H7 (cell line): ENCODE measurements at regions not wholly inside any gene's neighbourhood (a gene's known extent, or its start where the extent isn't known, plus 50 kb on each side); places are given as distances from the start of the nearest gene placed in this dataset.

Experiments used
- DNase-seq: peaks from one replicate; pipeline ENCODE4 v3.0.0; 2012
- H3K27me3 ChIP-seq: 2 replicates; pipeline ENCODE4 v1.6.0; 2011; ENCODE audit warnings: mild to moderate bottlenecking, low read length; ENCODE audit not compliant: control insufficient read depth, insufficient read depth
- H3K36me3 ChIP-seq: replicated peaks from 2 replicates; pipeline ENCODE4 v1.5.1; 2011; ENCODE audit warnings: low read length; ENCODE audit not compliant: control insufficient read depth, insufficient read depth
- H3K4me3 ChIP-seq: 2 replicates; pipeline ENCODE4 v1.5.1; 2011; ENCODE audit warnings: low read depth, mild to moderate bottlenecking, control low read depth, low read length, moderate library complexity; ENCODE audit not compliant: insufficient read depth

DNA sequence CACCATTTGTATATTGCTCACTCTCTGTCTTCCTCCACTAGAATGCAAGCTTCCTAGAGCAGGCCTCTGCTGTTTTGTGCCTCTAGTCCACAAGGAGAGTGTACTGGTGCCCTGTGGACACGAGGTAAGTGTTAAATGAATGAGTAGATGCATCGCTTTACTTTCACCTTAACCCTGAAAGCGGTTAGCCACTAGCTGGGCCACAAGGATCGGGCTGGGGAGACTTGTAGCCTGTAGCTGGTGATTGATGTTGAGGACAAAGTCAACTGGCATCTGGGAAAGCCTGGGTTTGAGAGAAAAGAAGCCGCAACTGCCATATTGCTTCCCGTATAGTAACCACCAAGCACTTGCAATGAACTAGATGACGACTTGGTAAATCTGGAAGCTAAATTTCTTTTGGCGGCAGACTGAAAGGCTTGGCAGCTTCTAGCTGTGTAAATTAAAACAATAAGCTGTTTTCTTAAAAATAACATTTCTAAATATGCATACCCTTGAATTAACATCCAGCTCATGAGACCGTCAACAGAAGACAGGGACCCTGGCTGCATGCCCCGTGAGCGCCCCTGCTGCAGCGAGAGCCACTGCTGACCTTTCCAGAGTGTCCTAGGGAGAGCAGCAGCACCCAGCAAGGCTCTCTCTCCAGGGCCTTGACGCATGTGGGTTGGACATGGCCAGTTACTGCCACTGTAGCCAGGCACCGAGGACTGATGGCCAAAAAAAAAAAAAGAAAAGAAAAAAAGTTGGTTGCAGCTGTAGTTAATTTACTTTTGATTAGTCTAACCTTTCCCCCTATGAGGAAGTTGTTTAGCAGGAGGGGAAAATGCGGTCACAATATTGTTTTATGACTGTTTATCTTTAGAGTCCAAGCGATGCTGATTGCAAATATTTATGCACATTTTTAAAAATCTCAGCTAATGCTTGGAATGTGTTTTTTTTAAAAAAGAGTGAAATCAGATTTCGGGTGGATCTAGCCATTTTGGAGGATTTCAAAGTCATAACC lies 315.1 kb downstream of the TFAP2C start:
- DNase-seq, result no peak
- no peaks in the 10 kb centered on the region for H3K36me3 ChIP-seq
- H3K27me3 ChIP-seq, result no peaks in the 10 kb centered on the region
- no peak overlapping the region for H3K4me3 ChIP-seq

DNA sequence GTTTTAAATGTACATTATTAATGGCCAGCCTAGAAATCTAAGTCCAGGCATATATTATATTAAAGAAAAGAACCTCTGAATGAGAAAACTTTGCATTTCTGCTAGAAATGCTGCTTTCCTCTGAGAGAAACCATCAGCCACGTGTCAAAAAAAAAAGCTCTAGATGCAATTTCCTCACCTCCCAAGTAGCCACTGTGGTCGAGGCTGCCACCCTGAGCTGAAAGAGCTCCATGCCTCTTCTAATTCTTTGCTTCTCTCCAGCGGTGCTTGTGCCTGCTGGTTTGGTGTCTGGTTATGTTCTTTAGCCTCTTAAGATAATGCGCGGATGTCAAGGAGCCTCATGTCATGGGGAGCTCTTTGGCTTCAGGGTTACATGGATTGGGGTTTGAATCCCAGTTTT lies 316.0 kb downstream of the TFAP2C start:
- DNase-seq, result no peak
- H3K36me3 ChIP-seq, result no peaks in the 10 kb centered on the region
- no peaks in the 10 kb centered on the region for H3K27me3 ChIP-seq

DNA sequence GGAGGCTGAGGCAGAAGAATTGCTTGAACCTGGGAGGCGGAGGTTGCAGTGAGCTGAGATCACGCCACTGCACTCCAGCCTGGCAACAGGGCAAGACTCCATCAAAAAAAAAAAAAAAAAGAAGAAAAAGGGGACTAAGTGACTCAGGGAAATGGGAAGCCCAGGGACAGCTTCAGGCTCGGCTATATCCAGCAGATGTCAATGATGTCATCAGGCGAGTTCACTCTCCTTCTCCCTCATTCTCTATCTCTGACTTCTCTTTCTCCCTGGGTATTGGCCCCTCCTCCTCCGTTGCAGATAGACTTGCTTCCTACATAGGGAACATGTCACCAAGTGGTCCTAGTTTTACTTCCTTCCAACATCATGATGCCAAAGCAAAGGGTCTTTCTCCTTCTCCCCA lies 316.8 kb downstream of the TFAP2C start:
- H3K27me3 ChIP-seq, result no peaks in the 10 kb centered on the region
- H3K4me3 ChIP-seq, result no peak overlapping the region
- H3K36me3 ChIP-seq, result no peaks in the 10 kb centered on the region
- no peak for DNase-seq

More for the DNA sequence above, 316.0 kb downstream of the TFAP2C start:
- no peak overlapping the region for H3K4me3 ChIP-seq

DNA sequence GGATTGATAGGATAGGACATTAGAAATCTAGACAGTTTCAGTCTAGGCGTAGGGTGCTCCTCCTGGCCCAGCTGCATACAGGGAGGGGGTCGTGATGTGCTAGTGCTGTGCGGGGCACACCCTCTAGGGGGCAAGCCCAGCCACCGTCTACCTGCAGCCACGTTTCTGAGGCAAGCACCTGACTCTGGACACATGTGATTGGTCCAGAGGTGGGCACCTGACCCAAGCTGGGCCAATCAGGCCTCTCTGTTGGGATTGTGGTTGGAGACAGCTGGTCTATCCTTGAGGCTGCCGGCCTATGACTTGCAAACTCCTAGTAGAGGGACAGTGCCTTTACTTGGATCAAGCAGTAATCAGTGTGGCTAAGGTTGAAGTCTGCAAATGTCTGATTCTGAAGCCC lies 317.1 kb downstream of the BMP7 start:
- no peak overlapping the region for H3K4me3 ChIP-seq
- H3K36me3 ChIP-seq, result no peaks in the 10 kb centered on the region
- no peaks in the 10 kb centered on the region for H3K27me3 ChIP-seq
- DNase-seq, result peak; percentile 65

DNA sequence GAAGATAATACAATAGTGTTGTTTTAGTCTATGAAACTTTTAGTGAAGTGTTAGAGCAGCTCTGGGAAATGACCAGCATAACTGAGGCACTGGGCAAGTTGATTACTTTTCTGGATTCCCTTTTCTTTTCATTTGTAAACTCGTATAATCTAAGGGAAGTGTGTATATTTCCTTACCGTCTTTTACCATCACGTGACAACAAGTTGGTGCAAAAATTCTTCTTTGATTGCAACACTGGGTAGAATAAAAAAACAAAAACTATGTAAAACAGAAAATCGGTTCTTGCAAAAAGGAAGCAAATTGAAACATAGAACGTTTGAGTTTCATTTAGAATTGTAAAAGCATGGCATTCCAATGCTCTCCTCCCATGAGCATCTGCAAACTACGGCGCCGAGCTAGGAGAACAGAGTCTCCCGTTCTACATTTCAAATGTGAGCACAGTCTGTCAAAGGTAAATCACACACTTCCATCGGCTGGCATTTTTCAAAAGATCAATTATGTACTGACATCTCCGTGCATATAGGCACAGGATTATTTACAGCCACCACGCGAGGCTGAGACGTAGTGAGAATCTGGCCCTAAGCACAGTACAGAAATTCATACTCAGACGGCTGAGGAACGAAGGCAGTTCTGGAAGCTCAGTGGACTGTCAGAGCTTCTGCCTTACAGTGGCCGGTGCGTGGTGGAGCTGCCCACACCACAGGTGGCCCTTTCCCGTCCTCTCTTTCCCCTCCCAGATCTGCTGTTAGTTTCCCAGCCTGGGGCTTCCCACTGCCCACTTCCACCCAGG lies 314.0 kb downstream of the BMP7 start:
- no peak overlapping the region for H3K4me3 ChIP-seq
- no peaks in the 10 kb centered on the region for H3K36me3 ChIP-seq
- DNase-seq, result no peak
- H3K27me3 ChIP-seq, result no peaks in the 10 kb centered on the region

DNA sequence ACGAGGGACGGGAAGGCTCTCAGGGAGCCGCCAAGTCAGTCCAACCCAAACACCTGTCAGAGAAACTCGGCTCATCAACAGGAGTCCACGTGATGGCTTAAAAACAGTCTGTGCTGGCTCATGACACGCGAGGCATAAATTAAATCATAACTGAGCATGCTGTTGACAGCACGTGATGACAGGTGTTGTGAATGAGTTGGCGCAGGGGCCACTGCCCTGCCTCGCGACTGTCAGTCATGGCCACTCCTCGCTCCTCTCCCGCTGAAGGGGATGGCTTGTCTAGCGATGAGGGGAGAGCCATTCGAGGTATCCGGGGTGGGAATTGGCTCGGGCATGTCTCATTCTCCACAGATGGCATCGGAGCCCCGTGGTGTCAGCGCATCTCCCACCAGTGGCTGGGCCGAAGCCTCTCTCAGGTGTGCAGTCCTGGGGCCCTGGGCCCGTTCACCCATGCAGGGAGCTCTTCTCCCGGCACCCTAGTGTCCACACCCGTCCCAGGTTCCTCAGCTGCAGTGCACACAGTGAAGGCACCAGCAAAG lies 313.3 kb downstream of the BMP7 start:
- Histone ChIP-seq H3K36me3 (no peaks in the 10 kb centered on the region), H3K4me3 (no peak overlapping the region), H3K27me3 (no peaks in the 10 kb centered on the region)
- no peak for DNase-seq

DNA sequence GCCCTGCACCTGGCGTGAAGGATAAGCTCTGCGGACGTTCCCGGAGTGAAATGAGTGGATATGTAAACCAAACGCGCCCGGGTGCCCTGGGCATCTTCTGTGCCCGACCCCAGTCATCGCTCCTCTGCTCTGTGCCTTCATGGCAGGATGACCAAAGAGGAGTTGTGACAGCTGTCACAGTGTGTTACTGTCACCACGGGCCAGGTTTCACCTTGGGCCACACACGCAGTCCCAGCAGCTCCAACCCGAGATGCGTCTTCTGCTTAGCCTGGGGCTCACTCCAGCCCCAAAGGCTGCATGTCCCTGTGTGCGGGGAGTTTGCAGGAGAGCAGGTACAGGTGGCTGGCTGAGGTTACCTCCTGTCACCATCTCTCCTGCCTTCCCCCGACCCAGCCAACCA lies 311.6 kb downstream of the BMP7 start:
- no peaks in the 10 kb centered on the region for H3K27me3 ChIP-seq
- H3K4me3 ChIP-seq, result no peak overlapping the region
- no peaks in the 10 kb centered on the region for H3K36me3 ChIP-seq
- DNase-seq, result no peak

DNA sequence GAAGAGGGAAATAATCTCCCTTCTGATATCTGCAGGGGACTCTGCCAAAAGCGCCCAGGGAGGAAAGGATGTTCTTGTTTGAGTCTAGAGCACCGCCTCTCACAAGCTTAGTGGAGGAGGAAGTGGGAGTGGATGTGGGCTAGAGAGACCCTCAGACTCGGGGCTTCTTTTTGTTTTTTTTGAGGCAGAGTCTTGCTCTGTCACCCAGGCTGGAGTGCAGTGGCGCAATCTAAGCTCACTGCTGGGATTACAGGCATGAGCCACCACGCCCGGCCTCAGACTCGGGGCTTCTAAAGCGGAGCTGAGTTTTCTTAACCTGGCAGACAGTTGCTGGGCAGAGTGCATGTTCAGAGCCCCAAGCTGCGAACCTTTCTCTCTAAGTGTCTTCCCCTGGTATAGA lies 310.8 kb downstream of the BMP7 start:
- no peaks in the 10 kb centered on the region for H3K27me3 ChIP-seq
- H3K36me3 ChIP-seq, result no peaks in the 10 kb centered on the region
- H3K4me3 ChIP-seq, result no peak overlapping the region
- DNase-seq, result no peak

DNA sequence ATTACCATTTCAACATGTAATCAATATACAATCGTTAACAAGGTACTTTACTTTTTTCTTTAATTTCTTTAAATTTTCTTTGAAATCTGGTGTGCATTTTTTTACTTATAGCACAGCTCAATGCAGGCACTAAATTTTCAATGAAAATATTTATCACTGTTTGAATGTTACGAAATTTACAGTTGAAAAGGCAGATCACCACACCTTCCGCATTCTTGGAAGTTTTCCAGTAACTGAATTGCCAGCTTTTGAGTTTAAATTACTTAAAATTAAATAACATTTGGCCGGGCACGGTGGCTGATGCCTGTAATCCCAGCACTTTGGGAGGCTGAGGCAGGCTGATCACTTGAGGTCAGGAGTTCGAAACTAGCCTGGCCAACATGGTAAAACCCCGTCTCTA lies 309.9 kb downstream of the BMP7 start:
- Histone ChIP-seq H3K4me3 (no peak overlapping the region), H3K27me3 (no peaks in the 10 kb centered on the region), H3K36me3 (no peaks in the 10 kb centered on the region)
- no peak for DNase-seq

DNA sequence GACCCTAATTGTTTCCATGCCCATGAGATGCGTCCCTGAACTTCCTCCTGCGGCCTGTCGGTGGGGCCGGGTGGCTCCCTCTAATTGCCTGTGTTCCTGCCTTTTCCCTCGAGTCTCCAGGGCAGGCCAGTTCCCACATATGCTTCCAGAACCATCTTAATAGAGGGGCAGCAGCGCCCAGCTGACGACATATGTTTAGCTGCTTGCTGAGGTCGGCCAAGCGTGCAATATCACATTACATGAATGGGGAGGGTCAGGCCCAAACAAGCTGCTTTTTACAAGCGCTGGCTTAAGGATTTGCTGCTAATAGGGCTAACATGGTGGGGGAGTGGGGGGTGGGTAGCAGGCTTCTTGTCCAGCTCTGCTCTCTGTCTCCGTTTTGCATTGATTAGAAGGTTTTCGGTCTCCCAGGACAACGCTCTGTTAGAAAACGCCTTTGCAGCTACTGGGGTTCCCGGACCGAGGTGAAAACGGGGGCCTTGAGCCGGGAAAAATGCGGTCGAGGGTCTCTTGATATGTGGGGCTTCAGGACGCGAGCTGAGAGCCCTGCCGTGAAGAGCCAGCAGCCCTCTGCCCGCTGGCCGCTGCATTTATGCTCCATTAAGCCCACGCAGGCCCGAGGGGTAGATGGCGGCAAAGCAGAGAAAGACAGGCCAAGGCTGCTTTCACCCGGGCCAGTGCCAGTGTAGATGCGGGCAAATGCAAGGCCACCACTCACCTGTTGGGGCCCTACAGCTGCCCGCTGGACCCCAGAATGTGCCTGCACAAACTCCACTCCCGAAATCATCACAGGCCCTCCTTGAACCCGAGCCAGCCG lies 308.5 kb downstream of the BMP7 start:
- Histone ChIP-seq H3K36me3 (no peaks in the 10 kb centered on the region), H3K27me3 (no peaks in the 10 kb centered on the region), H3K4me3 (no peak overlapping the region)
- DNase-seq, result peak; percentile 73

DNA sequence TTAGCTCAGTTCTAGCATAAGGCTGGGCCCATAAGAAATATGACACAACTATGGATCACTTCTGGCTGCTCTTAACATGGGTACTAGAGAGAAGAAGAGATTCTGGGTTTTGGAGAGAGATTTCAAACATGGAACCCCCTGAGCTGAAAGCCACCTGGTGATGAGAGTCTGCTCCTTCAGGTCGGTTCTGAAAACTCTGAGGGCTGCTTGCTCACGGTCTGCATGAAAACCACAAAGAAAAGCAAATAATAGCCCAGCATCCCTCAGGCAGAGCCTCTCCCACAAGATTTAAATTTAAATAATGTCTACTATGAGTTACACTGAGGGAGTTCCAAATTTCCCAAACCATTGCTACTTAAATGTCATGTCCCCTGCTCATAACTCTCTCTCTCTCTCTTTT lies 301.5 kb downstream of the BMP7 start:
- DNase-seq, result no peak
- no peak overlapping the region for H3K4me3 ChIP-seq
- H3K27me3 ChIP-seq, result no peaks in the 10 kb centered on the region
- no peaks in the 10 kb centered on the region for H3K36me3 ChIP-seq

DNA sequence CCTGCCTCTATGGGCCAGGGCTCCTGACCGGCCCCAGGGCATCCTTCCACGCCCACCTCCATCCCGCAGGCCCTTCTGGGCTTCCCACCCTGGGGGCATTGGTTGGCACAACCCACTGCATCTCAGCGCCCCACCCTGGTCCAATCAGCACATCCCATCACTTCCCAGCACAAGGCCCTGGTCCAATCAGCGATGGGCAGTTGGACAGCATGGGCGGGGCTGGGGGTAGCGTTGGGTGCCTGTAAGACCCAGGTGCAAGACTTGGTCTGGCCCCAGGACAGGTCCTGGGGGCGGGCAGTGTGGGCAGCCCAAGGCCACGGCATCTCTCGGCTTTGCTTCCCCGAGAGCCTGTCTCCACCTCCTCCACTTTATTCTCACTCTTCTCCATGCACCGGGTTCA lies 298.5 kb downstream of the BMP7 start:
- Histone ChIP-seq H3K36me3 (no peaks in the 10 kb centered on the region), H3K4me3 (no peak overlapping the region), H3K27me3 (no peaks in the 10 kb centered on the region)
- DNase-seq, result peak; percentile 57

DNA sequence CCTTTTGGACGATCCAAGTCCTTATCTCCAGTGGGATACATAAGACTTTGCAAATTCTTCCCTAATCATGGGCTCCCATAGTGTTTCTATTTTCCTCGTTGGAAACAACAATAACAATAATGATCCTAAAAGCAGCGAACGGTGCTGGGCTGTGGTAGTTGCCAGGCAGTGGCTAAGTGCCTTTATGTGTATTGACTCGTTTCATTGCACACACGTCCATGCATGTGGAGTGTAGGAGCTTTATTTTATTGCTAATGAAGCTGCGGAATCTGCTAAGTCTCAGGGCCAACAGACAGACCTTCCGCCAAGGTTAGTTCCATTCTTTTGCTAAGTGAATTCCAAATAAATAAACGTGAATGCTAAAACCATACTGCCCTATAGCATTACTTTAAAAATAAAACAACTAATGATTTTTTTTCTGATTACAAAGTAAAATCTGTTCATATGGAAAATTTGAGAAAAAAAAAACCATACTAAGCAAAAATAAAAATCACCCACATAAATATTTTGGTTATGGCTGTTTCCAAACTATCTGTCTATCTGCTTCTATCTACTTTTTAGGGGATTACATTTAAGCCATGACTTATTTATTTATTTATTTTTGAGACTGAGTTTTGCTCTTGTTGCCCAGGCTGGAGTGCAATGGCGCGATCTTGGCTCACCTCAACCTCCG lies 297.9 kb downstream of the BMP7 start:
- H3K36me3 ChIP-seq, result no peaks in the 10 kb centered on the region

More for the DNA sequence above, 297.9 kb downstream of the BMP7 start:
- Histone ChIP-seq H3K4me3 (no peak overlapping the region), H3K27me3 (peaks cover 2% of the 10 kb centered on the region; the same call in 1 of the 2 replicates)
- DNase-seq, result no peak
